Activated CD8-positive, alpha-beta memory T cell treated with anti-CD3 and anti-CD28 coated beads for 48 hours (primary cell): ENCODE measurements at regions not wholly inside any gene's neighbourhood (a gene's known extent, or its start where the extent isn't known, plus 50 kb on each side); places are given as distances from the start of the nearest gene placed in this dataset.
"Not testable (repeated sequence)": the region's sequence is repeated elsewhere in the genome, so short reads cannot be mapped to it uniquely, and the experiment has no call there.

Experiments used
- DNase-seq, 3 experiments: peaks; one replicate each; pipeline ENCODE4 v3.0.0-alpha.2; 2020; ENCODE audit warnings: low read depth in 2 of 3, low spot score in 2 of 3

DNA sequence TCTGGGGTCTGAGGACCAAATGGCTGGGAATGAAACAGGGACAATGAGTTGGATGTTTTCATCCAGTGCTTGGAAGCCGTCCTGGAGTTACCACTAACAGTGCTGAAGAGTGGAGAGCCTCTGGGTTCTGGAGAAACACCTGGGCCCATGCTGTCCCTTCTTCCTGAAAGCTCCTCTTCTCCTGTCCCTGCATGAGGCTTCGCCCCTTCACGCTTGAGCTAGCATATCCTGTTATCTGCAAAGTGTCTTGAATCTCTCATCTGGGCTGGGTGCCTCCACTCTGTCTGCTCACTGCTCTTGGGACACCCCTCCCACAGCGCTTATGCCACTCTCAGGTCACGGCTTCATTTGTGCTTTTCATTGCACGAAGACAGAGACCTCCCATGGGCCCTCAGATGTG lies 154.5 kb downstream of the MYCN start:
- no peak for DNase-seq

DNA sequence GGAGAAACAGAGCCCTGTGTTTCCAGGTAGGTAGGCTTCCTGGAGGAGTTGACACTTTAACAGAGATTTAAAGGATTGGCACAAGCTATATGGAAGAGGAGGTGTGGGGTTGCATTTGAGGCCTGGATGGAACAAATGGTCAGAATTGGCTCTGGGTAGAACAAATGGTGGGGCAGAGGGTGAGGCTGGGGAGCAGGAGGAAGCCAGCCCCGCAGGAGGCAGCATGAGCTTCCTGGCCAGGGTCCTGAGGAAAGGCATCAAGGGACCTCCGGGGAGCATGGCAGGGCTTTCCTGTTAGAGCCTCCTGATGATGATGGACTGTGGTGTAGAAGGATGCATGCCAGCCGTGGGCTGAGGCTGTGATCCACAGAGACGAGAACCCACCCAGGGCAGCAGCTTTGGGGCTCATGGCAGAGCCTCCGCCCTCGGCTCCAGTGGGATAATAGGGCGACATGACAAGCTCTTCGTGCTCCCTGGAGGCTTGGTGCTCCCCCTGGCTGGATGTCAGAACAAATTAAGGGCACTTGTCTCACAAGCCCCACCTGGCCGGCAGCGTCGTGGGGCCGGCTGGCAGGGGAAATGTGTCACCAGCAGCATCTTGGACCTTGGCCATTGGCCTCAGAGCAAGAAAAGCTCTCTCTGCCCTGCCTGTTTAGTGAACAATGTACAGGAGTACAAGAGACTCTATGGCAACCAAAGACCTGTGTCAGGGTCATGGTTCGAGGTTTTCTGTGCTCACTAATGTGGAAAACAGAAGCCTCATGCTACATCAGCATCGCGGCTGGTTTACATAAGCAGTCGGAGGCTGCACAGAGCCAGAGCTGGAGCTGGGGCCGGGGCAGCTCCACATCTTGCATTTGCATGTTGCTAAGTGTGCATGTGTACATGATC lies 153.5 kb downstream of the MYCN start:
- DNase-seq: no peak

DNA sequence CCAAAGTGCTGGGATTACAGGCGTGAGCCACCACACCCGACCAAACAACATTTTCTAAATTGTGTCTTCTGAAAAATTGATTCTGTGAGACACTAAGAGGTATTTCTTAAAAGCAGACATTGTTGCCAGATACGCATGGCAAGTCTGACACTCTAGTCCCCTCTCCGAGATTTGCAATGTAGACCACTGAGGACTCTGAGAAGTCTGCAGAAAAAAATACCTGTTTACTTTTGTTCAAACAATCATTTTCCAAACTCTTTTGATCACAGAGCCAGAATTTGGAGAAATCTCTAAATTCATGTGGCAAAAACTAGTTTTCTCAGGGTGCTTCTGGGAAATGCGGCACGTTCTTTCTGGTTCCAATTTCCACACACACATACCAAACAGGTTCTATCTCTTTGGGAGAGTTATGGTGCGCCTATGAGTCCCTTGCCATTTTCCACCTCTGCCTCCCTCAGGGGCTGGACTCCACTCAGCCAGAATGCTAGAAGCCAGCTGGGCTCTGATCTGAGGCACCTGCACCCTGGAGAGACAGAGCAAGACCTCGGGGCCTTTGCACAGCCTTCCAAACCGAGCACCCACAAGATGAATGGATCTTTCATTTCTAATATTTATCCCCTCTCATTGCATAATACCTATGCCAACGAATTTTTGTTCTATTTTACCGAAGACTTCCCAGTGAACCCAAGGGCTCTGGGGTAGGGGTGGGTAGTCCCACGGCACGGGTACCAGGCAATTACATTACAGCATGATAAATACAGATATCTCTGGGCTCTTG lies 152.7 kb downstream of the MYCN start:
- no peak for DNase-seq

DNA sequence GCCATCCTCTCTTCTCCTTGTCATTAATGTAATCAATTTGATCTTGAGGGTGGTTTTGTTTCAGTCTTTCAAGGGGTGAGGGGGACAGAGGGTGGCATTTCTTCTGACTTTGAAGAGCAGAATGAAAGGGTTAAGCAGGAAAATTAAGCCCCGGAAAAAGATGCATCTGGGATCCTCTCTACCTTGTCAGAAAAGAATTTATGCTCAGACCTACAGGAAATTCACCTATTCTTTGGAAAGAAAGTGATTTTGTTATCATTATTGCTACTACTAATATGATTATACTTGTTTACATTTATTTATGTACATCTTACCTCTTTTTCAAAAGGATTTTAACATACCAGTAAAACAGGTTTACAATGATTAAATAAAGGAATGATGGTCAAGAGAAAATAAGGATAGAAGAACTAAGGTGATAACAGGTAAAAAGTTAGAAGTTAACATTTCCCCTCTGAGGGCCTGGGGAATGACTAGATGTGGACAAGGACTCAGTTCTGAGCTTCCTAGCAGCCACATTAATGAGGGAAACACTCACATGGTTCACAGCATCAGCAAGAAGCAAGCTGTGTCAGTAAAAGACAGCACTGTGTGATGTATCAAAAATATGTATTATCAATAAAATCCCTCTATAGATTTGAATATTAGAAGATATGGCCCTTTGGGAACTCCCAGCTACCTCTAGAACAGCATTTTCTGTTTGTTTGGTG lies 151.4 kb downstream of the MYCN start:
- no peak for DNase-seq

DNA sequence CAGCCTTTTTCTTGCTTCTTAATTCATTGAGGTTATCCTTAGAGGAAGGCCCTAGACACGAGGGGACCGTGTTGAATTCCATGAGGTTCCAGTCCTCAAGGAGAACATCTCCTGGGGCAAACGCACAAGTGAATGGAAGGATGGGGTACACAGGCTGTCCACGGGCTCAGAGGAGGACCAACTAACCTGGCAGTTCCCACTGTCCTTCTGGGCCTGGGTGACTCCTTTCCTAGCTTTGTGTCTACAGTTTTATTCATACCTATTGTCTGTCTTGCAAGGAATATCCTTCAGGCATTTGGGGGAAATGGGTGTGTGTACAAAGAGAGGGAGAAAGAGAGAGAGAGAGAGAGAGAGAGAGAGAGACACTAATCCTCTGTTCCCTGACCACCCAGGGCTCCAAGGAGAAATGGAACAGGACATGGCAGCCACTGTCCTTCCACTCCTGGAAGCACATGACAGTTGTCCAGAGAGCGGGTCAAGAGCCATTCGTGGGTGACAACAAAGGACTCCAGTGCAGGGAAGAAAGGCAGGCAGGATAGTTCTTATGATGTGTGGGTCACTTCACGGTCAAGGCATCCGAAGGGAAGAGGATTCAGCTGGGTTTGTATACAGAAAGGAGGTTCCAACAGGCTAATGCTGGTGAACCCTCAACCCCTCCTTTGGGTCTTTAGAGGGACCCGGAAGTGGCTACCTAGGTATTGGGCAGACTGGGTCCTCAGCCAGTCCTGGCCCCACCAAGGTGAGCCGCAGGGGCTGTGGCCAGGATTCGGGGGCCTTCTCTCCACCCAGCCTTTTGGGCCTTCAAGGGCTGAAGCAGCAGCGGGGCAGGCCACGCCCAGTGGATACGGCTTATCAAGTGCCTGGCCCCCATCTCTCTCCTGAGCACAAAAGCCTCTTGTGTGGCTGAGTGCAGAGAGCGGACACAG lies 150.6 kb downstream of the MYCN start:
- no peak for DNase-seq

DNA sequence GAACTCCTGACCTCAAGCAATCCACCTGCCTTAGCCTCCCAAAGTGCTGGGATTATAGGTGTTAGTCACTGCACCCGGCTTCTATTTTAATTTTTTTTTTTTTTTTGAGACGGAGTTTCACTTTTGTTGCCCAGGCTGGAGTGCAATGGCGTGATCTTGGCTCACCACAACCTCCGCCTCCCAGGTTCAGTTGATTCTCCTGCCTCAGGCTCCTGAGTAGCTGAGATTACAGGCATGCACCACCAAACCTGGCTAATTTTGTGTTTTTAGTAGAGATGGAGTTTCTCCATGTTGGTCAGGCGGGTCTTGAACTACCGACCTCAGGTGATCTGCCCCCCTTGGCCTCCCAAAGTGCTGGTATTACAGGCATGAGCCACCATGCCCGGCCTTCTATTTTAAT lies 149.1 kb downstream of the MYCN start:
- not testable (repeated sequence) for DNase-seq

DNA sequence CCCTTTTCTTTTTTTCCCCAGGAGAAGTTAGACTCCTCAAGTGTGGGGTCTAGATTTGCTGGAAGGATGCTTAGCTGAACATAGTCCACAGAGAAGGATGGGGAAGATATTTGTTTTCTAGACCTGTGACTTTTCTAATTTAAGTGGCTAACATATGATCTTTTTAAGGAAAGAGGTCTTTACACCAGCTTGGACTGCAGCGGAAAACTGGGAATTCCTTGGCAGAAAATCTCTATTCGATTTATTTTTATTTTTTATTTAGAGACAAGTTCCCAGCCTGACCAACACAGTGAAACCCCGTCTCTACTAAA lies 148.4 kb downstream of the MYCN start:
- no peak for DNase-seq

DNA sequence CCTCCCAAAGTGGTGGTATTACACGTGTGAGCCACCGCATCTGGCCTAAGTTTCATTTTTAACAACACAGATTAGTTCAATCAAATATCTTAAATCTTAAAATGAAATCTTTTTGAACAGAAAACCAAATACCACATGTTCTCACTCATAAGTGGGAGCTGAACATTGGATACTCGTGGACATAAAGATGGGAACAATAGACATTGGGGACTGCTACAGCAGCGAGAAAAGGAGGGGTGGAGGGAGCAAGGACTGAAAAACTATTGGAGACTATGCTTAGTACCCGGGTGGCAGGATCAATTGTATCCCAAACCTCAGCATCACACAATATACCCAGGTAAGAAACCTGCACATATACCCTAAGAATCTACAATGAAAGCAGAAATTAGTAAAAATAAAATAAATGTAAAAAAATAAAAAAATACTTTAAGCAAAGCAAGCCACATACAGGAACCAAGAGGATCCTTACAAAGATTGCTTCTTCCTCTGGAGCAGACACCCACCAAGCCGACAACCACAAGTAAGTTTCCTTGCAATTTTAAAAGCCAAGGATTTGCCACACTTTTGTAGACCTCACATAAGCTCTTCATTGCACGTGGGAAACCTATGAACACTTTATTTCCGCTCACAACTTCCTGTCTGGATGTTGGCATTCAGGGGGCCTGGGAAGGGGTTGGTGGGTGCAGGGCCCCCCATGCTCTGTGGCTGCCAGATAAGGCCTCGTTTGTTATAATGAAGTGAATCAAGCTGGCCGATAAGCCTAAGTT lies 147.9 kb downstream of the MYCN start:
- no peak for DNase-seq

DNA sequence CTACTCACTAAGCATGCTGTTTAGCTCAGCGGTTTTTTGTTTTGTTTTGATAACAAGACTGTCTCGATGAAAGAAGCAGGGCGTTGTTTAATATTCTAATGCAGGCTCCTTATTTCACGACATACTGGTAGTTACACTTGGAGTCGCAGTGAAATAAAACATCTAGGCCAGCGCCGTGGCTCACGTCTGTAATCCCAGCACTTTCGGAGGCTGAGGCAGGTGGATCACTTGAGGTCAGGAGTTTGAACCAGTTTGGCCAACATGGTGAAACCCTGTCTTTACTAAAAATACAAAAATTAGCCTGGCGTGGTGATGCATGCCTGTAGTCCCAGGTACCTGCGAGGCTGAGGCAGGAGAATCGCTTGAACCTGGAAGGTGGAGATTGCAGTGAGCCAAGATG lies 145.8 kb downstream of the MYCN start:
- DNase-seq: not testable (repeated sequence)

DNA sequence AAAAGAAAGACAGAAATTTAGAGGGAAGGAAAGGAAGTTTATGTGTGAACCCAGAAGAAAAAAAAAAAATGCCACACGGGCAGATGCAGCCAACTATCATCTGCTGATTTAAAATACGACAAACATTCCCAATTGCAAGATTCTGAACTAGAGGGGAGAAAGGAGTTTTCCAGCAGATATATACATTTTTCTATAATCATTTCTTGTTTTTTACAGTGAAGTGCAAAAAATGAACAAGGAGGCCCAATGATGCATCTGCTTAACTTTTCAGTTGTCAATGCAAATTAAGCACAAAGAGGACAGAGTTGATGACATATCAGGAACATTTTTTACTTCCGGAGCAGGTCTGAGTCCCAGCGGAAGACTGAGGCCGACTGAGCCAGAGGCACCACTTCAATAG lies 144.7 kb downstream of the MYCN start:
- no peak for DNase-seq

DNA sequence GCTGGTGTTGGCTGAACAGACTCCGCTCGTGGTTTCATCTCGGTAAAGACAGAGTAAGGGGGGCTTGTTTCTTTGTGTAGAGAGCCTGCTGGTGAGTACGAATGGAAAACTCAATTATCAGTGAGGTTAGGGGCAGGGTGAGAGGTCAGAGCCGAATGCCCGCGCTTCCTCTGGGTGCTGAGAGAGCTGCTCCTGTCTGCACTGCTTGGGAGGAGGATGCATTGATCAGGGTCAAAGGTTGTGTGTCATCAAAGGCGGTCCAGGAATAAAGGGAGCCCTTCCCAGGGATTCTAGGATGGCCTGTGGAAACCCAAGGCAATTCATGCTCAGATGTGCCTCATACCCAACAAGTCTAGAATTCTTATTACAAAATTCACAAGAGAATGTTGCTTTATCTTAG lies 143.9 kb downstream of the MYCN start:
- no peak for DNase-seq

DNA sequence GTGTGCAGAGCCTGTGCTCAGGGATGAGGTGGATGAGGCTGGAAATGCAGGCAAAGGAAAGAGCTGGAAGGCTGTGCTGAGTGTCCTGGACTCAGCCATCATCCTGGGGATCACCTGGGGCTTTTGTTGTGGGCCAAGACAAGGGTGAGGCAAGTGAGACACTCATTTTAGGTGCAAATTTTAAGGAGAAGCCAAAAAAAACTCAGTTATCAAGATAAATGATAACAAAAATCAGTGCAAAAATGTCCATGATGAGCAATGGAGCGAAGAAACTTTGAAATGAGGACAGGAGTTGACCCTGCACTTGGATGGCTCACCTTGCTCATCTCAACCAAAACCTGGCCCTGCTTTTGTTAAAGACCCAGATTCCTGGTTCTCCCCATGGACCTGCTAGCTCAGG lies 141.9 kb downstream of the MYCN start:
- no peak for DNase-seq

DNA sequence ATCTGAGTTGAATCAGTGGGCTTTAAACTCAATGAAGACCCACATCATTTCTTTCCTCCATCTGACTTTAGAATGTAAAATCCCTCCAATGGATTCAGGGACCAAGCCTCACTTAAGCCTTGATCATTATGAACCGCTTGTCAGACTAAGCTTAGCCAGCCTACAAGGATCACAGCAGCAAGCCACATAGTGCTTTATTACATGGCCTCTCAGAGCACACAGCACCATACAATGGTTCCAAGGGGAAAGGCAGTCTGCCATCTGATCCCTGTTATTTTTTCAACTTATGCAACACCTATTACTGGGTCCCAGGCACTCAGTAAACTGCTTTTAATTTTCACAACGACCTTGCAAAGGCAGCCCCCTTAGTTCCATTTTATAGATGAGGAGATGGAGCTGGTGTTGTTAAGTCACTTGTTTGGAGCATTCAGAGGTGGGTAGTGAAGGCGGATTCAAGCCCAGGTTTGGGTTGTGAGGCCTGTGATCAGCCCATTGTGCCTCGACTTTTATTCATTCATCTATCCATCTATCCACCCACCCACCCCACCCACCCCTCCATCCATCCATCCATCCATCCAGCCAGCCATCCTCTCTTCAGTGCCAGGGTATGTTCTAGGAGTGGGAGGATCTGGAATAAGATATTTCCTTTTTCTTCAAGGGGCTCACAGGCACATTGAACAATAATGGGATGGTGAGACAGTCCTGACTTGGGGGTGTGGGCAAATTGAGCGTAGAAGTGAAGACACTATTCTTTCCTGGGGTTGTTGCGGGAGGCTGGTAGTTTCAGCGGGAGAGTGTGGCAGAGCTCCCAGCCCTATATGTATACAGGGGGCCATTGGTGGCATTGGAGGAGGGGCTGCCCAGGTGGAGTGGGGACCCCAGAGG lies 141.2 kb downstream of the MYCN start:
- no peak for DNase-seq

DNA sequence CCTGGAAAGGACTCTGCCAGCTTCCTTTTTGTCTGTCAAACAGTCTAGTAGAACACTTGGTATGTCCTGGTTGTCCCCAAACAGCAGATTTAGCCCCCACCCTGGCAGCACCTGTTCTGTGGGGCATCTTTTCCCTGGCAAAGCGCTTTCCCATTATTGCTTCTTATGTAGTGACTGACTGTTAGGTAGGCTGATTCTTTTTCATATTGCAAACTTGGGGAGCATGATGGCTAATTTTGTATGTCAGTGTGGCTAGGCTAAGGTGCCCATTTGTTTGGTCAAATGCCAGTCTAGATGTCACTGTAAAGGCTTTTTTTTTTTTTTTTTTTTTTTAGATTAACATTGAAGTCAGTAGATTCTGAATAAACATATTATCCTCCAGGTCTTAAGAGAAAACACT lies 140.2 kb downstream of the MYCN start:
- DNase-seq: no peak

DNA sequence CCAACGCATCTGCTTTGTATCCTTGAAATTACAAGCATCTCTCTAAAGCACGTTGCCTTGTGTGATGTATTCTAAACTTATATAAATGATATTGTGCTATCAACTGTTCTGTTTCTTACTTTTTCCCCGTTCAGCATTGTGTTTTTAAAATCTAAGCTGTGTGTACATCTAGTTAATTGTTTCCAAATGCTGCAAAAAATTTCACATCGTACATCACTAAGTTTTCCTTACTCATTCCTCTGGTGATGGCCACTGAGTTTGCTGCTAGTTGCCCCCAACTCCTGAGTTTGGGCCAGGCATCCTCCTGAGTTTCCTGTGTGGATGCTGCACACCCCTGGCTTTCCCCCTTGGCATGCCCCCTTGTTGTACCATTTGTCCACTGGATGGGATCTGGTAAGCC lies 139.7 kb downstream of the MYCN start:
- no peak for DNase-seq

DNA sequence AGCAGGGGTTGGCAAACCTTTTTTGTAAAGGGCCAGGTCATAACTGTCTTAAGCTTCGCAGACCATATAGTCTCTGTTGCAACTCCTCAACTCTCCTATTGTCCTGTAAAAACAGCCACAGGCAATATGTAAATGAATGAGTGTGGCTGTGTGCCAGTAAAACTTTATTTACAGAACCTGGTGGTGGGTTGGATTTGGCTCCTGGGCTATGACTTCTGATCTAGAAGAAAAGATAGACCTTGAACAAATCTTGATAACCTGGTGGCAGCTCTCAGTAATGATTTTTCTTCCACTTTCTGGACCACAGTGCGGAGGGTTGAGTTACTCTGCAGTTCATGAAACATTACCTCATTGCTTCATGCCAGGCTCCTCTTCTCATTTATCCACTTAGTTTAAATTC lies 139.3 kb downstream of the MYCN start:
- no peak for DNase-seq

DNA sequence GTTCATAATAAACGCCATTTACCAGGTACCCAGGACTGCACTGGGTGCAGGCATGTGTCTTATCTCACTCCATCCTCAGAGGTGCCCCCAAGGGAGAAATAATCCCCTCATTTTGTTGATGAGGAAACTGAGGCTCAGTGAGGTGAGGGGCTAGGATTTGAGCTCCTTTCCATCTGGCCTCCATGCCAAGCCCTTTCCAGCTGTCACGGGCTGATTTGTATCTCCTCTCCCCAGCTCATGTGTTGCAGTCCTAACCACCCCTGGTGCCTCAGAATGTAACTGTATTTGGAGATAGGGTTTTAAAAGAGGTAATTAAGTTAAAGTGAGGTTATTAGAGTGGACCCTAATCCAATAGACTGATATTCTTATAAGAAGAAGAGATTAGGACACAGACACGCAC lies 137.3 kb downstream of the MYCN start:
- DNase-seq: no peak

DNA sequence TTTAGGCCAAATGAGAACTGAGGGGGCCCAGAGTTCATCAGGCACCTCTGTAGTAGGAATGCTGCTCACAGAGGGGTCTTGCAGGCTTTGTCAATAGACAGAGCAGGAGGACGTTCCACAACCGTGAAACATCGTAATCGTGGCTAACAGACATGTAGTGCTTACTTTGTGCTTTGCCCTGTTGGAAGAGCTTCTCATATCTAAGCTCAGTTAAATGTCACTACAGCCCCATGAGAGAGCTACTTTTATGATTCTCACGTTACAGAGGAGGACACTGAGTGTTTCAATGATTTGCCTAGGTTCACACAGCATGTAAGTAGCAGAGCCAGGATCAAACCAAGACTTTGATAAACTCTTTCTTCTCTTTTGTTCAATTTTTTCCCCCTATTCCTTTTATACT lies 136.6 kb downstream of the MYCN start:
- DNase-seq: no peak
